Heart left ventricle (tissue), 13 donors: ENCODE measurements at regions not wholly inside any gene's neighbourhood (a gene's known extent, or its start where the extent isn't known, plus 50 kb on each side); places are given as distances from the start of the nearest gene placed in this dataset.

ENCODE experiments used
- CTCF ChIP-seq, 12 donors: fragments of 200-600 bp; sonication (generic) in 4 of 12; IDR thresholded peaks; one replicate each; pipeline versions ENCODE4 v1.5.0 to v1.8.0; 2018 to 2022; ENCODE audit warnings: antibody characterized with exemption in 12 of 12, mild to moderate bottlenecking in 5 of 12
- POLR2A ChIP-seq, 2 donors: fragments of 450-650 bp; IDR thresholded peaks; one replicate each; pipeline ENCODE4 v1.6.1; 2017; ENCODE audit warnings: antibody characterized with exemption in 2 of 2, mild to moderate bottlenecking in 2 of 2, moderate library complexity in 2 of 2
- donor health status: ischemic (EF 13 %, LVEDD 7.1; RV severe dilation, severe dysfunction).
- donor health status: DM: no; HTN: yes; CAD: no.
- donor health status: DM: no; HTN: no; CAD: no.
- donor health status: ischemic (EF 25% LVEDD 6.9; RV normal size, moderate dysfunction).
- donor health status: ischemic (EF 25% LVEDD 5.7; RV mildly dilated, moderate dysfunction).
- donor health status: ischemic (EF 35%, LVEDD 5.7; RV mildly dilated, moderate dysfunction).
- donor health status: nonischemic (EF 11% LVEDD 7.7; RV severe dilation, severe dysfunction).
- donor health status: DM: yes; HTN: yes; CAD: no.
- donor health status: PGD.
- donor health status: ischemic (EF 29% LVEDD 5.4; RV normal size, mild dysfunction).
- donor health status: nonischemic (EF 23%, LVEDD 6.1; RV moderate dilation, normal function).

DNA sequence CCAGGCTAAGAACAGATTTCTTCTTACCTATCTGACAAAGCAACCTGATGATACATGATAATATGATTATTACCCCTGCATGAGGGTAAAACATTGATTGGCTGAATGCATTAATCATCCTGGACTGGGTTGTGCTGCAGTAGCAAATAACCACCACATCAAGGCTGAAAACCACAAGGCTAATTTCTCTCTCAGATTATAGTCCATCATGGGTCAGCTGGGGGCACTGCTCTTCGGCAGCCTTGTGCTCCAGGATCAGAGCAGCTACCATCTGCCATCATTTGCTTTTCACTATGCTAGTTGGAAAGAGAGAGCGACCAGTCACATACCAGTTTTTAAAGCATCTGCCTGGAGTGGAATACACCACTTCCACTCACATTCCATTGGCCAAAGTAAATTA lies 383.5 kb downstream of the RASEF start:
- TF ChIP-seq CTCF (IDR thresholded peaks at IDR 0.05) (no peak), POLR2A (IDR thresholded peaks at IDR 0.05) (no peak)
